Activated T-cell treated with anti-CD3 and anti-CD28 coated beads, Interleukin-2, amount 50 U/mL, for 4 hours (primary cell): ENCODE measurements at regions not wholly inside any gene's neighbourhood (a gene's known extent, or its start where the extent isn't known, plus 50 kb on each side); places are given as distances from the start of the nearest gene placed in this dataset.
"Not testable (repeated sequence)": the region's sequence is repeated elsewhere in the genome, so short reads cannot be mapped to it uniquely, and the experiment has no call there.

Experiments
- ATAC-seq, 2 donors: fragments of 200-7000 bp; cut with Tn5 transposase; one replicate each; pipeline ENCODE4 v1.10.0; 2021
- DNase-seq: peaks from one replicate; pipeline ENCODE4 v3.0.0-alpha.2; 2020
- H3K27me3 Mint-ChIP-seq: one replicate; pipeline ENCODE4 v1.8.0; 2021; ENCODE audit warnings: low read depth, mixed read lengths
- H3K36me3 Mint-ChIP-seq: one replicate; pipeline ENCODE4 v1.8.0; 2022; ENCODE audit warnings: mixed read lengths; ENCODE audit not compliant: insufficient read depth
- H3K4me1 Mint-ChIP-seq: one replicate; pipeline ENCODE4 v1.8.0; 2021; ENCODE audit warnings: low read depth, mixed read lengths
- H3K4me3 Mint-ChIP-seq: one replicate; pipeline ENCODE4 v1.8.0; 2021; ENCODE audit warnings: mild to moderate bottlenecking, moderate library complexity, mixed read lengths
- H3K9me3 Mint-ChIP-seq: one replicate; pipeline ENCODE4 v1.8.0; 2021; ENCODE audit warnings: mixed read lengths

GRCh38 chrX:109252789-109253188 lies 229.1 kb downstream of the GUCY2F start:
- Mint-ChIP-seq H3K4me1 (no peaks in the 10 kb centered on the region), H3K4me3 (no peak overlapping the region), H3K36me3 (no peaks in the 10 kb centered on the region), H3K27me3 (no peaks in the 10 kb centered on the region), H3K9me3 (peaks cover 14% of the 10 kb centered on the region)
- ATAC-seq = no peak
- DNase-seq = no peak

GRCh38 chrX:109218761-109219160 lies 263.1 kb downstream of the GUCY2F start:
- peaks cover under 1% of the 10 kb centered on the region for H3K9me3 Mint-ChIP-seq

DNA sequence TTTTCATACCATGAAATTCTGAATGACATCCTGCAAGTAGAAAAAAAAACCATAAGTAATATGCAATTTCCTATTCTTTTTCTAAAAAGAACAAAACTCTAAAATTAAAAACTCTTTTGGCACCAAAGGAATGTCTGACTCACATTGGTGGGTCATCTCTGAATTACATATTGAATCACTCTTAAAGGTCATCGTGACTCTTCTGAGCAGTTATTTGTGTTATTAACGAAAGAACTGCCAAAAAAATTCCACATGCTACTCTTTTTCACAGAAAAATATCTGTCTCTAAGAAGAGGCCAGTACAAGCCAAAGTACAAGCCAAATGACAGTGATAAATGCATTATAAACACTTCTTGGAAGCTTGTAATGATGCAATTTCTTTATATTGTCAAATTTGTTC lies 282.2 kb downstream of the GUCY2F start:
- Mint-ChIP-seq H3K27me3 (no peaks in the 10 kb centered on the region), H3K4me3 (no peak overlapping the region), H3K4me1 (no peaks in the 10 kb centered on the region), H3K36me3 (no peaks in the 10 kb centered on the region), H3K9me3 (no peaks in the 10 kb centered on the region)
- ATAC-seq (no peak), DNase-seq (no peak)

More at GRCh38 chrX:109218761-109219160, 263.1 kb downstream of the GUCY2F start:
- ATAC-seq (no peak), DNase-seq (no peak)
- no peaks in the 10 kb centered on the region for H3K4me1 Mint-ChIP-seq
- H3K36me3 Mint-ChIP-seq = no peaks in the 10 kb centered on the region
- no peak overlapping the region for H3K4me3 Mint-ChIP-seq
- no peaks in the 10 kb centered on the region for H3K27me3 Mint-ChIP-seq

- Mint-ChIP-seq H3K4me3 (no peak overlapping the region), H3K36me3 (no peaks in the 10 kb centered on the region), H3K27me3 (no peaks in the 10 kb centered on the region), H3K4me1 (no peaks in the 10 kb centered on the region), H3K9me3 (peaks cover 4% of the 10 kb centered on the region)
- ATAC-seq = no peak
- no peak for DNase-seq
Observed at GRCh38 chrX:109190542-109190941, 291.3 kb downstream of the GUCY2F start.

DNA sequence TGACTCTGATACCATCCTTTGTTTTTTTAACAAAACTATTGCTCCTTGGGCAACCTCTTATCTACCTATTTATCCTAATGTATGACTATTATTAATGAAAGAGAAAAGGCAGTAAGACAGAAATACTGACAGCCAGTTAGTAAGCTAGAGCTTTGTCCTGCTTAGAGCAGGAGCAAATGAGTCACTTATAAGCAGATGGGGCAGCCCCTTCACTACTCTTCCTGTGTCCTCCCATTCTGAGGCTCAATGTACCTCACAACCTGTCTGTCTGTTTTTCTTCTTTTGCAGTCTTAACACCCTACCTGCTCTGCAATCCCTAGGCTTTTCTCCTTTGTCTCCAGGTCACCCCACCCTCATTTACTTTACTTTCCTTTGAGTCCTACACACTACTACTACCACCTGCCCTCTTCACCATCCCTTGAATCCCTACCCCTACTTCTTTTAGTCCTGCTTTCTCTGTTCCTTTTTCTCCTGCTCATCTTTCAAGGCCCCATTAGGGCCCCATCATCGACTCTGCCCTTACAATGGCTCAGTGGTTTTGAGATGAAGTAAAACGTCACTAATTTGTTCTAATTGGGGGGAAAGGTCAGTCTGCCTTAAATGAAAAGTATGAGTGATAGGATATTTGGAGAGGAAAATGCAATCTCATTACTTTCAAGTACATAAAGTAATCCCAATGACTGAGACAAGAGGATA lies 294.3 kb downstream of the GUCY2F start:
- peaks cover 4% of the 10 kb centered on the region for H3K9me3 Mint-ChIP-seq
- no peaks in the 10 kb centered on the region for H3K36me3 Mint-ChIP-seq
- H3K27me3 Mint-ChIP-seq = no peaks in the 10 kb centered on the region
- no peak overlapping the region for H3K4me3 Mint-ChIP-seq
- ATAC-seq (no peak), DNase-seq (no peak)
- no peaks in the 10 kb centered on the region for H3K4me1 Mint-ChIP-seq

- peaks cover 4% of the 10 kb centered on the region for H3K9me3 Mint-ChIP-seq
- no peak overlapping the region for H3K4me3 Mint-ChIP-seq
- ATAC-seq (no peak), DNase-seq (no peak)
- no peaks in the 10 kb centered on the region for H3K36me3 Mint-ChIP-seq
- no peaks in the 10 kb centered on the region for H3K4me1 Mint-ChIP-seq
- no peaks in the 10 kb centered on the region for H3K27me3 Mint-ChIP-seq
Observed at GRCh38 chrX:109186939-109187338, 294.9 kb downstream of the GUCY2F start.

DNA sequence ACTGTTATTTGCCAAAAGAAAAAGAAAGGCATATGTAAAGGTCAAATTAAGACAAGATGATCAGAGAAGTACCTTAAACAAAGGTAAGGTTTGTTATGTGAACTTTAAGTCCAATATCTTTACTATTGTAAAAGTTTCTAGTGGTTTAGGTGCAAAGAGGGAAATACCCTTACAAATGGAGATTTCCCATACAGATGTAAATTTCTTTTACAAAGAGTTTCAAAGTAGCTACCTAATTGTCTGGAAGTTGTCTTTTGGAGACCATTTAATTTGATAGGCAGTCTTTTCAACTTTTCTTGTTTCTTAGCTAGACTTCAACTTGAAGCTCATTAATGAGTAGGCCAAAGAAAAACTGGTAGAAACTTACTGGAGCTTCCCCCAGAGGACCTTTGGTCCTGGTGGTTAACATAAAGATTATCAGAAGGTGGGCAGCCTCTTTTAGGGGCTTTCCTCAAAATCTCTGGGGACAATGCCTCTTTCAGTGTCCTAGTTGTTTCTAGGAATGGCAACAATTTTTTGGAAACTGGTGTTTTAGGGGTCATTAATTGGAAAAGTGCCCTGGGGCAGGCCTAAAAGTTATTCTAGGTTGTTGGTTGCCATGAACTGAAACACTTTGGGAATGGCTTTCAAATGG lies 297.3 kb downstream of the GUCY2F start:
- no peaks in the 10 kb centered on the region for H3K4me1 Mint-ChIP-seq
- H3K36me3 Mint-ChIP-seq = no peaks in the 10 kb centered on the region
- no peaks in the 10 kb centered on the region for H3K27me3 Mint-ChIP-seq
- ATAC-seq (no peak), DNase-seq (no peak)
- no peaks in the 10 kb centered on the region for H3K9me3 Mint-ChIP-seq
- H3K4me3 Mint-ChIP-seq = no peak overlapping the region

GRCh38 chrX:109172091-109172602 lies 309.7 kb downstream of the GUCY2F start:
- ATAC-seq = no peak
- Mint-ChIP-seq H3K36me3 (no peaks in the 10 kb centered on the region), H3K27me3 (no peaks in the 10 kb centered on the region), H3K4me1 (no peaks in the 10 kb centered on the region), H3K4me3 (no peak overlapping the region), H3K9me3 (peaks cover 3% of the 10 kb centered on the region)
- DNase-seq = no peak

- Mint-ChIP-seq H3K4me1 (no peaks in the 10 kb centered on the region), H3K4me3 (no peak overlapping the region), H3K9me3 (peaks cover 18% of the 10 kb centered on the region), H3K27me3 (no peaks in the 10 kb centered on the region), H3K36me3 (no peaks in the 10 kb centered on the region)
- DNase-seq = no peak
- ATAC-seq = no peak
Observed at GRCh38 chrX:109155161-109155560, 326.7 kb downstream of the GUCY2F start.

GRCh38 chrX:109144173-109144572 lies 337.7 kb downstream of the GUCY2F start:
- H3K9me3 Mint-ChIP-seq, ATAC-seq, H3K36me3 Mint-ChIP-seq, H3K27me3 Mint-ChIP-seq, DNase-seq, H3K4me3 Mint-ChIP-seq, H3K4me1 Mint-ChIP-seq: not testable (repeated sequence)

GRCh38 chrX:109140463-109140862 lies 341.4 kb downstream of the GUCY2F start:
- ATAC-seq = no peak
- Mint-ChIP-seq H3K4me1 (no peaks in the 10 kb centered on the region), H3K4me3 (no peak overlapping the region), H3K27me3 (no peaks in the 10 kb centered on the region), H3K36me3 (no peaks in the 10 kb centered on the region), H3K9me3 (peaks cover 4% of the 10 kb centered on the region)
- DNase-seq = no peak

DNA sequence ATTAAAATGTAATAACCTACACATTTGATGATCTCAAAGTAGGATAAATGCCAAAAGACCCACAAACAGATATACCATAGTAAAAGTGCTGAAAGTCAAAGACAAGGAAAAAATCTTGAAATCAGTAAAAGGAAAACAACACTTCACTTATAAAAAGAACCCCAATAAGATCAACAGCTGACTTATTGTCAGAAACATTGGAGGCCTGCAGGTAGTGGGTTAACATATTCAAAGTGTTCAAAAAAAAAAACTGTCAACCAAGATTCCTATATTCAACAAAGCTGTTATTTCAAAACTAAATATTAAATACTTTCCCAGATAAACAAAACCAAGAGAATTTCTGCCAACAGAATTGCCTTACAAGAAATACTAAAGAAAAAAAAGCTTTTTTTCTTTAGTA lies 347.1 kb downstream of the GUCY2F start:
- ATAC-seq (no peak), DNase-seq (no peak)
- Mint-ChIP-seq H3K4me1 (no peaks in the 10 kb centered on the region), H3K4me3 (no peak overlapping the region), H3K36me3 (no peaks in the 10 kb centered on the region), H3K9me3 (peaks cover 4% of the 10 kb centered on the region), H3K27me3 (no peaks in the 10 kb centered on the region)

- Mint-ChIP-seq H3K9me3 (no peaks in the 10 kb centered on the region), H3K4me1 (no peaks in the 10 kb centered on the region), H3K36me3 (no peaks in the 10 kb centered on the region), H3K4me3 (no peak overlapping the region), H3K27me3 (no peaks in the 10 kb centered on the region)
- no peak for ATAC-seq
- DNase-seq = no peak
Observed at GRCh38 chrX:109125304-109125703, 356.6 kb downstream of the GUCY2F start.

DNA sequence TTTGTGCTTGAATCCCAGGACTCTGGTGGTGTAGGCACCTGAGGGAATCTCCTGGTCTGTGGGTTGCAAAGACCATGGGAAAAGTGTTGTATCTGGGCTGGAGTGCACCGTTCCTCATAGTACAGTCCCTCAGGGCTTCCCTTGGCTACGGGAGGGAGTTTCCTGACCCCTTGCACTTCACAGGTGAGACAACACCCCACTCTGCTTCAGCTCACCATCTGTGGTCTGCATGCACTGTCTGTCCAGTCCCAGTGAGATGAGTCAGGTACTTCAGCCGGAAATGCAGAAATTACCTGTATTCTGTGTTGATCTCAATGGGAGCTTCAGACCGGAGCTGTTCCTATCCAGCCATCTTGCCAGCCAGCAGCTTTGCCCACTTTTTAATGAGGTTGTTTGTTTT lies 353.0 kb upstream of the IRS4 start:
- Mint-ChIP-seq H3K36me3 (no peaks in the 10 kb centered on the region), H3K4me3 (no peak overlapping the region), H3K9me3 (peaks cover 11% of the 10 kb centered on the region), H3K4me1 (no peaks in the 10 kb centered on the region), H3K27me3 (no peaks in the 10 kb centered on the region)
- no peak for ATAC-seq
- DNase-seq = no peak

GRCh38 chrX:109077788-109078187 lies 341.4 kb upstream of the IRS4 start:
- Mint-ChIP-seq H3K4me1 (no peaks in the 10 kb centered on the region), H3K36me3 (no peaks in the 10 kb centered on the region), H3K27me3 (no peaks in the 10 kb centered on the region), H3K9me3 (peaks cover 4% of the 10 kb centered on the region), H3K4me3 (no peak overlapping the region)
- ATAC-seq (no peak), DNase-seq (no peak)
